A673 (cell line): ENCODE measurements at regions not wholly inside any gene's neighbourhood (a gene's known extent, or its start where the extent isn't known, plus 50 kb on each side); places are given as distances from the start of the nearest gene placed in this dataset.

Experiments
- CTCF ChIP-seq: fragments of 300-800, 200-600 bp; sonication (generic); conservative IDR thresholded peaks from 2 replicates; pipeline ENCODE4 v1.5.1; 2017; ENCODE audit warnings: low read depth, mild to moderate bottlenecking, antibody characterized with exemption, low read length, moderate library complexity, mixed read lengths
- EZH2 ChIP-seq: fragments of 200-600 bp; sonication (generic); IDR thresholded peaks from 2 replicates; pipeline ENCODE4 v1.6.1; 2017; ENCODE audit warnings: borderline replicate concordance, low read depth, mild to moderate bottlenecking, mixed read lengths, antibody characterized with exemption, low read length; ENCODE audit not compliant: poor library complexity, severe bottlenecking

GRCh38 chr1:90841473-90841872, 124.4 kb upstream of the BARHL2 start:
- no peak for TF ChIP-seq CTCF
- TF ChIP-seq EZH2: no peak
